BLaER1 (cell line): ENCODE measurements at regions not wholly inside any gene's neighbourhood (a gene's known extent, or its start where the extent isn't known, plus 50 kb on each side); places are given as distances from the start of the nearest gene placed in this dataset.
"Not testable (repeated sequence)": the region's sequence is repeated elsewhere in the genome, so short reads cannot be mapped to it uniquely, and the experiment has no call there.

Source experiments
- H3K27ac ChIP-seq: shearing (Covaris generic); formaldehyde crosslinking; 2 replicates; pipeline ENCODE4 v1.8.1; 2022
- H3K27me3 ChIP-seq: shearing (Covaris generic); formaldehyde crosslinking; 2 replicates; pipeline ENCODE4 v1.8.1; 2022
- H3K36me3 ChIP-seq: shearing (Covaris generic); formaldehyde crosslinking; 2 replicates; pipeline ENCODE4 v1.8.1; 2022
- H3K4me1 ChIP-seq: shearing (Covaris generic); formaldehyde crosslinking; 2 replicates; pipeline ENCODE4 v1.8.1; 2022
- H3K4me2 ChIP-seq: shearing (Covaris generic); formaldehyde crosslinking; 2 replicates; pipeline ENCODE4 v1.8.1; 2022
- H3K4me3 ChIP-seq: shearing (Covaris generic); formaldehyde crosslinking; 2 replicates; pipeline ENCODE4 v1.8.1; 2022
- H3K9ac ChIP-seq: shearing (Covaris generic); formaldehyde crosslinking; 2 replicates; pipeline ENCODE4 v1.8.1; 2022
- H3K9me3 ChIP-seq: shearing (Covaris generic); formaldehyde crosslinking; 2 replicates; pipeline ENCODE4 v1.8.1; 2022
- H4K20me1 ChIP-seq: shearing (Covaris generic); formaldehyde crosslinking; 2 replicates; pipeline ENCODE4 v1.8.1; 2022
- Cebpa-rat ChIP-seq: shearing (Covaris generic); IDR thresholded peaks from 2 replicates; pipeline ENCODE4 v1.8.1; 2022

GRCh38 chr4:181807771-181808170 is 435.4 kb upstream of the TENM3 start:
- Histone ChIP-seq H4K20me1 (no peaks in the 10 kb centered on the region), H3K9ac (no peak overlapping the region), H3K36me3 (no peaks in the 10 kb centered on the region), H3K4me3 (no peak overlapping the region), H3K9me3 (no peaks in the 10 kb centered on the region), H3K4me2 (no peak overlapping the region), H3K4me1 (no peaks in the 10 kb centered on the region), H3K27me3 (no peaks in the 10 kb centered on the region), H3K27ac (no peak overlapping the region)
- TF ChIP-seq Cebpa-rat, result no peak

- H3K9me3 ChIP-seq, result no peaks in the 10 kb centered on the region
- no peak for TF ChIP-seq Cebpa-rat
Measured at GRCh38 chr4:181810711-181811110, 432.5 kb upstream of the TENM3 start.

GRCh38 chr4:181811550-181811949 is 431.7 kb upstream of the TENM3 start:
- H3K36me3 ChIP-seq, H3K9ac ChIP-seq, H3K27ac ChIP-seq, H3K4me3 ChIP-seq, H3K4me1 ChIP-seq, H3K9me3 ChIP-seq, H3K27me3 ChIP-seq, H3K4me2 ChIP-seq, H4K20me1 ChIP-seq: not testable (repeated sequence)

More at GRCh38 chr4:181810711-181811110, 432.5 kb upstream of the TENM3 start:
- Histone ChIP-seq H3K4me3 (no peak overlapping the region), H4K20me1 (no peaks in the 10 kb centered on the region), H3K4me1 (no peaks in the 10 kb centered on the region), H3K4me2 (no peak overlapping the region), H3K9ac (no peak overlapping the region), H3K36me3 (no peaks in the 10 kb centered on the region), H3K27me3 (no peaks in the 10 kb centered on the region), H3K27ac (no peak overlapping the region)

- Histone ChIP-seq H3K9ac (no peak overlapping the region), H3K27ac (no peak overlapping the region), H3K4me1 (no peaks in the 10 kb centered on the region), H3K36me3 (no peaks in the 10 kb centered on the region), H3K4me3 (no peak overlapping the region), H3K9me3 (no peaks in the 10 kb centered on the region), H3K4me2 (no peak overlapping the region), H3K27me3 (no peaks in the 10 kb centered on the region), H4K20me1 (no peaks in the 10 kb centered on the region)
- no peak for TF ChIP-seq Cebpa-rat
Measured at GRCh38 chr4:181819946-181820345, 423.3 kb upstream of the TENM3 start.

GRCh38 chr4:181820553-181820952 is 422.6 kb upstream of the TENM3 start:
- H3K4me2 ChIP-seq, result no peak overlapping the region
- H4K20me1 ChIP-seq, result no peaks in the 10 kb centered on the region
- no peaks in the 10 kb centered on the region for H3K27me3 ChIP-seq
- H3K9ac ChIP-seq, result no peak overlapping the region
- H3K9me3 ChIP-seq, result no peaks in the 10 kb centered on the region
- H3K27ac ChIP-seq, result no peak overlapping the region
- H3K36me3 ChIP-seq, result no peaks in the 10 kb centered on the region
- TF ChIP-seq Cebpa-rat, result no peak
- no peak overlapping the region for H3K4me3 ChIP-seq
- no peaks in the 10 kb centered on the region for H3K4me1 ChIP-seq

GRCh38 chr4:181821039-181822004 is 421.9 kb upstream of the TENM3 start:
- Histone ChIP-seq H3K4me1 (no peaks in the 10 kb centered on the region), H3K9ac (no peak overlapping the region), H3K4me2 (no peak overlapping the region), H3K4me3 (no peak overlapping the region), H3K9me3 (no peaks in the 10 kb centered on the region), H3K27me3 (no peaks in the 10 kb centered on the region), H3K36me3 (no peaks in the 10 kb centered on the region), H4K20me1 (no peaks in the 10 kb centered on the region), H3K27ac (no peak overlapping the region)
- no peak for TF ChIP-seq Cebpa-rat

GRCh38 chr4:181822005-181822375 is 421.2 kb upstream of the TENM3 start:
- H3K4me3 ChIP-seq, result no peak overlapping the region
- no peaks in the 10 kb centered on the region for H3K9me3 ChIP-seq
- H3K9ac ChIP-seq, result no peak overlapping the region
- H4K20me1 ChIP-seq, result no peaks in the 10 kb centered on the region
- no peaks in the 10 kb centered on the region for H3K36me3 ChIP-seq
- no peaks in the 10 kb centered on the region for H3K27me3 ChIP-seq
- H3K27ac ChIP-seq, result no peak overlapping the region
- TF ChIP-seq Cebpa-rat, result no peak
- no peaks in the 10 kb centered on the region for H3K4me1 ChIP-seq
- no peak overlapping the region for H3K4me2 ChIP-seq

- no peak overlapping the region for H3K4me3 ChIP-seq
- no peaks in the 10 kb centered on the region for H3K36me3 ChIP-seq
- no peaks in the 10 kb centered on the region for H4K20me1 ChIP-seq
- TF ChIP-seq Cebpa-rat, result no peak
- no peaks in the 10 kb centered on the region for H3K27me3 ChIP-seq
- H3K4me2 ChIP-seq, result no peak overlapping the region
- no peaks in the 10 kb centered on the region for H3K9me3 ChIP-seq
- H3K4me1 ChIP-seq, result no peaks in the 10 kb centered on the region
- no peak overlapping the region for H3K9ac ChIP-seq
- no peak overlapping the region for H3K27ac ChIP-seq
Measured at GRCh38 chr4:181823183-181823582, 420.0 kb upstream of the TENM3 start.

- TF ChIP-seq Cebpa-rat, result no peak
- no peaks in the 10 kb centered on the region for H3K9me3 ChIP-seq
- H3K4me2 ChIP-seq, result no peak overlapping the region
- H3K27ac ChIP-seq, result no peak overlapping the region
- no peak overlapping the region for H3K9ac ChIP-seq
- H3K36me3 ChIP-seq, result no peaks in the 10 kb centered on the region
- no peaks in the 10 kb centered on the region for H3K27me3 ChIP-seq
- no peaks in the 10 kb centered on the region for H4K20me1 ChIP-seq
- H3K4me1 ChIP-seq, result no peaks in the 10 kb centered on the region
- no peak overlapping the region for H3K4me3 ChIP-seq
Measured at GRCh38 chr4:181823645-181824044, 419.6 kb upstream of the TENM3 start.

GRCh38 chr4:181825564-181825963 is 417.6 kb upstream of the TENM3 start:
- no peaks in the 10 kb centered on the region for H3K27me3 ChIP-seq
- TF ChIP-seq Cebpa-rat, result no peak

More at GRCh38 chr4:181825564-181825963, 417.6 kb upstream of the TENM3 start:
- Histone ChIP-seq H3K4me2 (no peak overlapping the region), H3K4me1 (no peaks in the 10 kb centered on the region), H3K27ac (no peak overlapping the region), H3K9ac (no peak overlapping the region), H3K36me3 (no peaks in the 10 kb centered on the region), H3K9me3 (no peaks in the 10 kb centered on the region), H3K4me3 (no peak overlapping the region), H4K20me1 (no peaks in the 10 kb centered on the region)
